SU-DHL-6 (cell line): ENCODE measurements at regions not wholly inside any gene's neighbourhood (a gene's known extent, or its start where the extent isn't known, plus 50 kb on each side); places are given as distances from the start of the nearest gene placed in this dataset.

ENCODE experiments used
- H2AFZ ChIP-seq: fragments of 200-600 bp; sonication (generic); 2 replicates; pipeline ENCODE4 v1.6.1; 2014; ENCODE audit warnings: low read depth, mild to moderate bottlenecking, moderate library complexity, mixed read lengths, antibody characterized with exemption, low read length; ENCODE audit not compliant: severe bottlenecking
- H3F3A ChIP-seq: fragments of 200-600 bp; shearing (Covaris generic); 2 replicates; pipeline ENCODE4 v1.6.0; 2016; ENCODE audit warnings: antibody characterized with exemption, mild to moderate bottlenecking; ENCODE audit not compliant: insufficient read depth
- H3K27ac ChIP-seq: fragments of 200-600 bp; sonication (generic); 2 replicates; pipeline ENCODE4 v1.5.1; 2016; ENCODE audit warnings: low read depth, mild to moderate bottlenecking, low read length, moderate library complexity, mixed read lengths
- H3K27me3 ChIP-seq: fragments of 200-600 bp; sonication (generic), shearing (Covaris generic); 2 replicates; pipeline ENCODE4 v1.6.0; 2014; ENCODE audit warnings: mild to moderate bottlenecking, low read length
- H3K36me3 ChIP-seq: fragments of 200-600 bp; sonication (generic); 2 replicates; pipeline ENCODE4 v1.6.1; 2014; ENCODE audit warnings: mild to moderate bottlenecking, low read length, mixed read lengths
- H3K4me2 ChIP-seq: fragments of 300-600, 200-600 bp; shearing (Covaris generic), sonication (generic); 2 replicates; pipeline ENCODE4 v1.6.0; 2014; ENCODE audit warnings: low read length, low read depth, mild to moderate bottlenecking; ENCODE audit not compliant: poor library complexity, severe bottlenecking
- H3K4me3 ChIP-seq: fragments of 200-600 bp; sonication (generic); 2 replicates; pipeline ENCODE4 v1.5.1; 2014; ENCODE audit warnings: antibody characterized with exemption, low read length, mild to moderate bottlenecking, mixed read lengths; ENCODE audit not compliant: insufficient read depth, poor library complexity, severe bottlenecking
- H3K79me2 ChIP-seq: fragments of 200-600 bp; sonication (generic); 2 replicates; pipeline ENCODE4 v1.6.1; 2014; ENCODE audit warnings: mild to moderate bottlenecking, low read length, moderate library complexity; ENCODE audit not compliant: insufficient read depth
- H3K9ac ChIP-seq: fragments of 200-600 bp; sonication (generic); 2 replicates; pipeline ENCODE4 v1.7.0; 2014; ENCODE audit warnings: mild to moderate bottlenecking, low read length
- H3K9me2 ChIP-seq: fragments of 200-600 bp; sonication (generic); replicated peaks from 2 replicates; pipeline ENCODE4 v1.6.1; 2014; ENCODE audit warnings: low read length; ENCODE audit not compliant: insufficient read depth
- H3K9me3 ChIP-seq: fragments of 200-600 bp; sonication (generic); 2 replicates; pipeline ENCODE4 v1.6.1; 2014; ENCODE audit warnings: low read length, mixed read lengths; ENCODE audit not compliant: insufficient read depth
- H4K20me1 ChIP-seq: fragments of 200-600 bp; sonication (generic); 2 replicates; pipeline ENCODE4 v1.6.1; 2014; ENCODE audit warnings: low read depth, mild to moderate bottlenecking, antibody characterized with exemption, low read length, moderate library complexity, mixed read lengths
- CTCF ChIP-seq: fragments of 200-600 bp; sonication (generic); IDR thresholded peaks from one replicate; pipeline ENCODE4 v1.5.1; 2017; ENCODE audit warnings: antibody characterized with exemption, mild to moderate bottlenecking, low read length, moderate library complexity; ENCODE audit not compliant: insufficient read depth, poor library complexity, severe bottlenecking
- EZH2phosphoT487 ChIP-seq: fragments of 200-600 bp; sonication (generic), shearing (Covaris generic); conservative IDR thresholded peaks from 2 replicates; pipeline ENCODE4 v1.6.1; 2018; ENCODE audit warnings: mild to moderate bottlenecking, antibody characterized with exemption, low read length, moderate library complexity, mixed read lengths

GRCh38 chr10:62903828-62904227, 87.7 kb upstream of the EGR2 start:
- H2AFZ ChIP-seq = no peak overlapping the region
- H3K27me3 ChIP-seq = no peaks in the 10 kb centered on the region
- no peaks in the 10 kb centered on the region for H3K79me2 ChIP-seq
- no peaks in the 10 kb centered on the region for H4K20me1 ChIP-seq
- H3K4me3 ChIP-seq = no peak overlapping the region
- H3K27ac ChIP-seq = no peak overlapping the region
- no peak overlapping the region for H3K9ac ChIP-seq
- H3K36me3 ChIP-seq = no peaks in the 10 kb centered on the region
- H3K9me3 ChIP-seq = no peaks in the 10 kb centered on the region
- no peak overlapping the region for H3K4me2 ChIP-seq
- no peak for TF ChIP-seq EZH2phosphoT487
- no peak for TF ChIP-seq CTCF
- H3F3A ChIP-seq = no peaks in the 10 kb centered on the region
- no peaks in the 10 kb centered on the region for H3K9me2 ChIP-seq

- Histone ChIP-seq H3K79me2 (no peaks in the 10 kb centered on the region), H2AFZ (no peak overlapping the region), H3K4me3 (no peak overlapping the region)
These were observed 84.8 kb upstream of the EGR2 start for GRCh38 chr10:62900829-62901571.

GRCh38 chr10:62899311-62899710, 83.1 kb upstream of the EGR2 start:
- no peak overlapping the region for H3K4me3 ChIP-seq
- H3K9me3 ChIP-seq = no peaks in the 10 kb centered on the region
- H2AFZ ChIP-seq = no peak overlapping the region
- no peaks in the 10 kb centered on the region for H3K27me3 ChIP-seq
- no peaks in the 10 kb centered on the region for H4K20me1 ChIP-seq
- H3K9ac ChIP-seq = no peak overlapping the region
- no peaks in the 10 kb centered on the region for H3F3A ChIP-seq
- H3K9me2 ChIP-seq = no peaks in the 10 kb centered on the region
- no peaks in the 10 kb centered on the region for H3K79me2 ChIP-seq
- no peak overlapping the region for H3K4me2 ChIP-seq
- no peak for TF ChIP-seq CTCF
- TF ChIP-seq EZH2phosphoT487 = no peak
- no peak overlapping the region for H3K27ac ChIP-seq
- H3K36me3 ChIP-seq = no peaks in the 10 kb centered on the region

More at GRCh38 chr10:62900829-62901571, 84.8 kb upstream of the EGR2 start:
- no peaks in the 10 kb centered on the region for H3K27me3 ChIP-seq
- H3K4me2 ChIP-seq = no peak overlapping the region
- no peaks in the 10 kb centered on the region for H3K9me2 ChIP-seq
- no peaks in the 10 kb centered on the region for H3K36me3 ChIP-seq
- no peak overlapping the region for H3K9ac ChIP-seq
- no peaks in the 10 kb centered on the region for H3F3A ChIP-seq
- TF ChIP-seq EZH2phosphoT487 = no peak
- TF ChIP-seq CTCF = no peak
- no peak overlapping the region for H3K27ac ChIP-seq
- no peaks in the 10 kb centered on the region for H4K20me1 ChIP-seq
- no peaks in the 10 kb centered on the region for H3K9me3 ChIP-seq
